Stimulated activated CD8-positive, alpha-beta memory T cell treated with anti-CD3 and anti-CD28 coated beads, Interleukin-15, amount 100 ng/mL, for 48 hours (primary cell): ENCODE measurements at regions not wholly inside any gene's neighbourhood (a gene's known extent, or its start where the extent isn't known, plus 50 kb on each side); places are given as distances from the start of the nearest gene placed in this dataset.

Experiments used
- DNase-seq, 2 donors: peaks; one replicate each; pipeline ENCODE4 v3.0.0-alpha.2; 2020; ENCODE audit warnings: low read depth in 2 of 2

- no peak for DNase-seq
Measured at GRCh38 chr6:165229216-165229615, 80.2 kb downstream of the C6orf118 start.

- no peak for DNase-seq
Measured at GRCh38 chr6:165227644-165228329, 81.6 kb downstream of the C6orf118 start.

- DNase-seq: no peak
Measured at GRCh38 chr6:165223736-165224135, 85.7 kb downstream of the C6orf118 start.

GRCh38 chr6:165223101-165223500 lies 86.3 kb downstream of the C6orf118 start:
- DNase-seq: no peak

GRCh38 chr6:165222315-165223025 lies 86.9 kb downstream of the C6orf118 start:
- no peak for DNase-seq

GRCh38 chr6:165220045-165220444 lies 89.4 kb downstream of the C6orf118 start:
- no peak for DNase-seq

- DNase-seq: no peak
Measured at GRCh38 chr6:165219629-165220028, 89.8 kb downstream of the C6orf118 start.

GRCh38 chr6:165218829-165219228 lies 90.6 kb downstream of the C6orf118 start:
- DNase-seq: no peak

- no peak for DNase-seq
Measured at GRCh38 chr6:165206798-165207197, 102.6 kb downstream of the C6orf118 start.

GRCh38 chr6:165205632-165206031 lies 103.8 kb downstream of the C6orf118 start:
- DNase-seq: no peak

GRCh38 chr6:165204807-165205545 lies 104.4 kb downstream of the C6orf118 start:
- DNase-seq: no peak

GRCh38 chr6:165200178-165200577 lies 109.2 kb downstream of the C6orf118 start:
- DNase-seq: no peak

- DNase-seq: no peak
Measured at GRCh38 chr6:165191461-165191860, 117.9 kb downstream of the C6orf118 start.

- DNase-seq: no peak
Measured at GRCh38 chr6:165186441-165187205, 122.8 kb downstream of the C6orf118 start.

GRCh38 chr6:165186041-165186440 lies 123.4 kb downstream of the C6orf118 start:
- DNase-seq: no peak

GRCh38 chr6:165184192-165184979 lies 125.0 kb downstream of the C6orf118 start:
- no peak for DNase-seq

- no peak for DNase-seq
Measured at GRCh38 chr6:165183496-165184140, 125.8 kb downstream of the C6orf118 start.

- no peak for DNase-seq
Measured at GRCh38 chr6:165183071-165183470, 126.3 kb downstream of the C6orf118 start.

- no peak for DNase-seq
Measured at GRCh38 chr6:165181951-165182414, 127.4 kb downstream of the C6orf118 start.

GRCh38 chr6:165178056-165178455 lies 131.3 kb downstream of the C6orf118 start:
- no peak for DNase-seq
